GM23338 (cell line): ENCODE measurements at regions not wholly inside any gene's neighbourhood (a gene's known extent, or its start where the extent isn't known, plus 50 kb on each side); places are given as distances from the start of the nearest gene placed in this dataset.
A peak's percentile ranks its signal among the peaks of the same experiment; 100 is the strongest.

ENCODE experiments used
- ATAC-seq: fragments of 200-7000 bp; cut with Tn5 transposase; 3 replicates; pipeline ENCODE4 v1.9.1; 2020
- DNase-seq: peaks from one replicate; pipeline ENCODE4 v3.0.0-alpha.2; 2015; ENCODE audit warnings: low spot score
- H2AFZ ChIP-seq: fragments of 200-600 bp; sonication (generic); 2 replicates; pipeline ENCODE4 v1.8.0; 2016; ENCODE audit warnings: antibody characterized with exemption, mild to moderate bottlenecking, moderate library complexity
- H3F3A ChIP-seq: fragments of 200-600 bp; sonication (generic); replicated peaks from 2 replicates; pipeline ENCODE4 v1.8.0; 2017; ENCODE audit warnings: antibody characterized with exemption, mixed run types, low read depth
- H3K27ac ChIP-seq: fragments of 200-600 bp; sonication (generic); 2 replicates; pipeline ENCODE4 v1.6.1; 2016; ENCODE audit warnings: low read depth
- H3K27me3 ChIP-seq: fragments of 200-600 bp; sonication (generic); 2 replicates; pipeline ENCODE4 v1.8.0; 2016; ENCODE audit warnings: mild to moderate bottlenecking, mixed run types, moderate library complexity; ENCODE audit not compliant: insufficient read depth
- H3K36me3 ChIP-seq: fragments of 200-600 bp; sonication (generic); 2 replicates; pipeline ENCODE4 v1.8.0; 2016; ENCODE audit warnings: mild to moderate bottlenecking; ENCODE audit not compliant: insufficient read depth
- H3K4me1 ChIP-seq: fragments of 200-600 bp; sonication (generic); 2 replicates; pipeline ENCODE4 v1.8.0; 2016; ENCODE audit warnings: mild to moderate bottlenecking, moderate library complexity; ENCODE audit not compliant: insufficient read depth
- H3K4me2 ChIP-seq: fragments of 200-600 bp; sonication (generic); 2 replicates; pipeline ENCODE4 v1.7.1; 2017; ENCODE audit warnings: mixed run types
- H3K4me3 ChIP-seq: fragments of 200-600 bp; sonication (generic); 2 replicates; pipeline ENCODE4 v1.6.1; 2016; ENCODE audit warnings: mixed run types
- H3K79me2 ChIP-seq: fragments of 200-600 bp; sonication (generic); replicated peaks from 2 replicates; pipeline ENCODE4 v1.8.0; 2017; ENCODE audit warnings: mild to moderate bottlenecking; ENCODE audit not compliant: insufficient read depth
- H3K9me2 ChIP-seq: fragments of 200-600 bp; sonication (generic); 2 replicates; pipeline ENCODE4 v1.8.0; 2017; ENCODE audit not compliant: insufficient read depth
- H4K20me1 ChIP-seq: fragments of 200-600 bp; sonication (generic); replicated peaks from 2 replicates; pipeline ENCODE4 v1.8.0; 2017; ENCODE audit warnings: mild to moderate bottlenecking; ENCODE audit not compliant: insufficient read depth
- H3K27ac Mint-ChIP-seq: 2 replicates; pipeline ENCODE4 v1.8.0; 2020; ENCODE audit warnings: inconsistent platforms, mild to moderate bottlenecking, moderate library complexity, mixed read lengths
- H3K27me3 Mint-ChIP-seq: 3 replicates; pipeline ENCODE4 v1.8.0; 2022; ENCODE audit warnings: low read depth, mild to moderate bottlenecking, moderate library complexity, mixed read lengths, inconsistent platforms; ENCODE audit not compliant: insufficient read depth, poor library complexity
- H3K36me3 Mint-ChIP-seq: 3 replicates; pipeline ENCODE4 v1.8.0; 2021; ENCODE audit warnings: low read depth, mild to moderate bottlenecking, inconsistent platforms, moderate library complexity, mixed read lengths
- H3K4me1 Mint-ChIP-seq: 3 replicates; pipeline ENCODE4 v1.8.0; 2020; ENCODE audit warnings: mild to moderate bottlenecking, inconsistent platforms, mixed read lengths
- H3K4me3 Mint-ChIP-seq: 3 replicates; pipeline ENCODE4 v1.8.0; 2021; ENCODE audit warnings: moderate library complexity, mild to moderate bottlenecking, inconsistent platforms, mixed read lengths
- H3K9me3 Mint-ChIP-seq: 3 replicates; pipeline ENCODE4 v1.8.0; 2020; ENCODE audit warnings: moderate library complexity, mild to moderate bottlenecking, inconsistent platforms, mixed read lengths
- CREB1 ChIP-seq: fragments of 250-450 bp; sonication (Bioruptor Pico); IDR thresholded peaks from 2 replicates; pipeline ENCODE4 v1.5.0; 2020; ENCODE audit warnings: low read depth, mild to moderate bottlenecking, moderate library complexity
- CTCF ChIP-seq, 2 experiments: fragments of 200-600 bp in 1 of 2; sonication (generic) in 1 of 2; conservative IDR thresholded peaks; 2 replicates each; pipeline versions ENCODE4 v1.5.1 to v1.6.1; 2016 to 2017; ENCODE audit warnings: antibody characterized with exemption in 2 of 2, low read depth in 2 of 2, mild to moderate bottlenecking in 2 of 2, moderate library complexity in 1 of 2
- ETS1 ChIP-seq: IDR thresholded peaks from 2 replicates; pipeline ENCODE4 v1.6.1; 2016; ENCODE audit warnings: antibody characterized with exemption
- EZH2 ChIP-seq: fragments of 200-600 bp; sonication (generic); IDR thresholded peaks from one replicate; pipeline ENCODE4 v1.8.0; 2017; ENCODE audit warnings: antibody characterized with exemption, mild to moderate bottlenecking, low read depth; ENCODE audit not compliant: unreplicated experiment
- EZH2phosphoT487 ChIP-seq: fragments of 200-600 bp; sonication (generic); IDR thresholded peaks from one replicate; pipeline ENCODE4 v1.8.1; 2018; ENCODE audit warnings: antibody characterized with exemption; ENCODE audit not compliant: unreplicated experiment
- JUNB ChIP-seq: IDR thresholded peaks from one replicate; pipeline ENCODE4 v1.6.1; 2016; ENCODE audit warnings: antibody characterized with exemption; ENCODE audit not compliant: unreplicated experiment
- NANOG ChIP-seq: IDR thresholded peaks from 2 replicates; pipeline ENCODE4 v1.6.1; 2016; ENCODE audit warnings: antibody characterized with exemption, borderline replicate concordance
- REST ChIP-seq: IDR thresholded peaks from one replicate; pipeline ENCODE4 v1.6.1; 2018; ENCODE audit warnings: antibody characterized with exemption; ENCODE audit not compliant: unreplicated experiment
- STAT1 ChIP-seq: IDR thresholded peaks from one replicate; pipeline ENCODE4 v1.6.1; 2016; ENCODE audit warnings: antibody characterized with exemption; ENCODE audit not compliant: unreplicated experiment
- ZNF114 ChIP-seq: fragments of 250-450 bp; sonication (Bioruptor Pico); IDR thresholded peaks from 2 replicates; pipeline ENCODE4 v1.5.0; 2020; ENCODE audit warnings: mild to moderate bottlenecking, moderate library complexity
- ZNF331 ChIP-seq: fragments of 250-450 bp; sonication (Bioruptor Pico); IDR thresholded peaks from 2 replicates; pipeline ENCODE4 v1.5.0; 2020; ENCODE audit warnings: low read depth, mild to moderate bottlenecking, moderate library complexity

- no peak overlapping the region for H3K4me3 ChIP-seq
- no peaks in the 10 kb centered on the region; the same call in 2 of the 3 replicates for H3K36me3 Mint-ChIP-seq
- peak overlapping the region; percentile 92 for H2AFZ ChIP-seq
- H3K4me3 Mint-ChIP-seq = no peak overlapping the region
- no peaks in the 10 kb centered on the region for H4K20me1 ChIP-seq
- H3K36me3 ChIP-seq = no peaks in the 10 kb centered on the region
- no peaks in the 10 kb centered on the region for H3K27me3 ChIP-seq
- 0 out of 2 replicates have a peak, but pooled peaks cover 5% of the 10 kb centered on the region for H3K9me2 ChIP-seq
- no peak overlapping the region for H3K27ac ChIP-seq
- peak overlapping the region; percentile 41; the same call in 1 of the 2 replicates for H3K27ac Mint-ChIP-seq
- DNase-seq (no peak), ATAC-seq (peak; percentile 37)
- H3K4me2 ChIP-seq = peak overlapping the region; percentile 41; the same call in 1 of the 2 replicates
- H3K4me1 ChIP-seq = peaks cover 9% of the 10 kb centered on the region
- no peaks in the 10 kb centered on the region for H3K79me2 ChIP-seq
- TF ChIP-seq NANOG (no peak), EZH2phosphoT487 (no peak), ZNF331 (CRISPR knock-in tag) (no peak), STAT1 (no peak), EZH2 (no peak), CREB1 (CRISPR knock-in tag) (no peak), JUNB (no peak), REST (no peak), CTCF (conservative IDR thresholded peaks at IDR 0.05; ENCODE audit: low read depth in 2 of 2) (no peak)
- H3K27me3 Mint-ChIP-seq = peaks cover 9% of the 10 kb centered on the region
- H3K9me3 Mint-ChIP-seq = no peaks in the 10 kb centered on the region
- H3K4me1 Mint-ChIP-seq = peaks cover 25% of the 10 kb centered on the region
- H3F3A ChIP-seq = no peaks in the 10 kb centered on the region
These were observed 179.0 kb upstream of the PITX1 start for GRCh38 chr5:135213027-135213386.

GRCh38 chr5:135212361-135213026 is 178.5 kb upstream of the PITX1 start:
- no peaks in the 10 kb centered on the region for H3K36me3 ChIP-seq
- peak overlapping the region; percentile 41; the same call in 1 of the 2 replicates for H3K27ac Mint-ChIP-seq
- no peak for DNase-seq
- TF ChIP-seq STAT1 (no peak), ETS1 (no peak), CTCF (conservative IDR thresholded peaks at IDR 0.05; ENCODE audit: low read depth in 2 of 2) (no peak), JUNB (no peak), EZH2phosphoT487 (no peak), ZNF331 (CRISPR knock-in tag) (no peak), ZNF114 (CRISPR knock-in tag) (no peak), CREB1 (CRISPR knock-in tag) (no peak), NANOG (no peak), EZH2 (no peak)

More at GRCh38 chr5:135212361-135213026, 178.5 kb upstream of the PITX1 start:
- Mint-ChIP-seq H3K27me3 (peaks cover 12% of the 10 kb centered on the region), H3K36me3 (no peaks in the 10 kb centered on the region; the same call in 2 of the 3 replicates), H3K4me1 (peaks cover 25% of the 10 kb centered on the region), H3K4me3 (no peak overlapping the region), H3K9me3 (no peaks in the 10 kb centered on the region)
- H2AFZ ChIP-seq = peak overlapping the region; percentile 92; the same call in 1 of the 2 replicates
- no peak overlapping the region for H3K27ac ChIP-seq
- H3K4me2 ChIP-seq = peak overlapping the region; percentile 41; the same call in 1 of the 2 replicates
- no peaks in the 10 kb centered on the region for H3K79me2 ChIP-seq
- no peaks in the 10 kb centered on the region for H3K27me3 ChIP-seq
- no peaks in the 10 kb centered on the region for H3F3A ChIP-seq
- H3K9me2 ChIP-seq = 0 out of 2 replicates have a peak, but pooled peaks cover 5% of the 10 kb centered on the region
- no peak for ATAC-seq
- H4K20me1 ChIP-seq = no peaks in the 10 kb centered on the region
- peaks cover 9% of the 10 kb centered on the region for H3K4me1 ChIP-seq
- H3K4me3 ChIP-seq = no peak overlapping the region
